22Rv1 (cell line): ENCODE measurements at regions not wholly inside any gene's neighbourhood (a gene's known extent, or its start where the extent isn't known, plus 50 kb on each side); places are given as distances from the start of the nearest gene placed in this dataset.
"Not testable (repeated sequence)": the region's sequence is repeated elsewhere in the genome, so short reads cannot be mapped to it uniquely, and the experiment has no call there.

Source experiments
- H3K27ac ChIP-seq: fragments of 450-650 bp; 2 replicates; pipeline ENCODE4 v1.5.1; 2017
- ZFX ChIP-seq: fragments of 450-650 bp; IDR thresholded peaks from 2 replicates; pipeline ENCODE4 v1.6.1; 2017; ENCODE audit warnings: antibody characterized with exemption, borderline replicate concordance
- TF ChIP-seq, protein P1 (sequence below): fragments of 450-650 bp; IDR thresholded peaks from 2 replicates; pipeline ENCODE4 v1.5.1; 2017; ENCODE audit warnings: mild to moderate bottlenecking

DNA sequence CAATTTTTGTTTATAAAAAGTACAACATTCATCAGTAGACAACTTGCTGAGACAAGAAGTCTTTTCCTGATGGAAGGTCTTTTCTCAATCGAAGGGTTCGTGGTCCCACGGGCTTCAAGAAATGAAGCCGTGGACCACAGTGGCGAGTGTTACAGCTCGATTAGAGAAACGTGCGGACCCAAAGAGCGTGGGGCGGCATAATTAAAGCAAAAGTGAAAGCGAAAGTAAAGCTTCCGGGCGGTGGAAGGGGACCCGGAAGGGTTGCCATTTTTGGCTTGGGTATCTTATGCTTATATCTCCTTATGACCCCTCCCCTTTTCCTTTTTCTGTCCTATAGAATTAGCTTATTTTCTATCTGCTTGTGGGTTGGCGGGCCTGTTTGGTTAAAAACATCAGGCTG lies 2309.4 kb upstream of the ACO1 start:
- H3K27ac ChIP-seq, result no peak overlapping the region
- TF ChIP-seq, protein P1, sequence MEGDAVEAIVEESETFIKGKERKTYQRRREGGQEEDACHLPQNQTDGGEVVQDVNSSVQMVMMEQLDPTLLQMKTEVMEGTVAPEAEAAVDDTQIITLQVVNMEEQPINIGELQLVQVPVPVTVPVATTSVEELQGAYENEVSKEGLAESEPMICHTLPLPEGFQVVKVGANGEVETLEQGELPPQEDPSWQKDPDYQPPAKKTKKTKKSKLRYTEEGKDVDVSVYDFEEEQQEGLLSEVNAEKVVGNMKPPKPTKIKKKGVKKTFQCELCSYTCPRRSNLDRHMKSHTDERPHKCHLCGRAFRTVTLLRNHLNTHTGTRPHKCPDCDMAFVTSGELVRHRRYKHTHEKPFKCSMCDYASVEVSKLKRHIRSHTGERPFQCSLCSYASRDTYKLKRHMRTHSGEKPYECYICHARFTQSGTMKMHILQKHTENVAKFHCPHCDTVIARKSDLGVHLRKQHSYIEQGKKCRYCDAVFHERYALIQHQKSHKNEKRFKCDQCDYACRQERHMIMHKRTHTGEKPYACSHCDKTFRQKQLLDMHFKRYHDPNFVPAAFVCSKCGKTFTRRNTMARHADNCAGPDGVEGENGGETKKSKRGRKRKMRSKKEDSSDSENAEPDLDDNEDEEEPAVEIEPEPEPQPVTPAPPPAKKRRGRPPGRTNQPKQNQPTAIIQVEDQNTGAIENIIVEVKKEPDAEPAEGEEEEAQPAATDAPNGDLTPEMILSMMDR, result no peak
- TF ChIP-seq ZFX, result no peak

DNA sequence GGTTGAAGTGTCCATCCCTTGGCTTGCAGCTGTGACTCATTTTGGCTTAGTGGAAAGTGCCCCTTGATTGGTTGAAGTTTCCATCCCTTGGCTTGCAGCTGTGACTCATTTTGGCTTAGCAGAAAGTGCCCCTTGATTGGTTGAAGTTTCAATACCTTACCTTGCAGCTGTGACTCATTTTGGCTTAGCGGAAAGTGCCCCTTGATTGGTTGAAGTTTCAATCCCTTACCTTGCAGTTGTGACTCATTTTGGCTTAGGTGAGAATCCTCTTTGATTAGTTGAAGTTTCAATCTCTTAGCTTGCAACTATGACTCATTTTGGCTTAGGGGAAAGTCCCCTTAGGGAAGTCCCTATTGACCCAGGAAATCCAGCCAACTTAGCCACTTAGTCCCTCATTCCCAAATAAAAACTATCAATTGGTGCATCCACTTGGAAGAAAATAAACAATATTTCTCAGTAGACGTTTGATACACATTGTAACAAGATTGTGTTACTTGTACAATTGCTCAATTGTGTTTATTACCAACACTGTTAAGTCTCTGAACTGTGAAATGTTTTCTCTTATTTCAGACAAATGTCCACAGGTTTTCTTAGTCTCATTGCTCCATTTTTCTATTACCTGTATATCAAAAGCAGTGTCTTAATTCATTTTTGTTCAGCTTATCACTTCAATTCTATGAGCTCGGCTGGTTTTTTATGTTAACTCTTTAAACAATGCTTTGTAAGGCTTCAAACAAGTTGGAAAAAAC lies 2308.8 kb upstream of the ACO1 start:
- TF ChIP-seq, protein P1, result no peak
- TF ChIP-seq ZFX, result no peak
- H3K27ac ChIP-seq, result no peak overlapping the region

DNA sequence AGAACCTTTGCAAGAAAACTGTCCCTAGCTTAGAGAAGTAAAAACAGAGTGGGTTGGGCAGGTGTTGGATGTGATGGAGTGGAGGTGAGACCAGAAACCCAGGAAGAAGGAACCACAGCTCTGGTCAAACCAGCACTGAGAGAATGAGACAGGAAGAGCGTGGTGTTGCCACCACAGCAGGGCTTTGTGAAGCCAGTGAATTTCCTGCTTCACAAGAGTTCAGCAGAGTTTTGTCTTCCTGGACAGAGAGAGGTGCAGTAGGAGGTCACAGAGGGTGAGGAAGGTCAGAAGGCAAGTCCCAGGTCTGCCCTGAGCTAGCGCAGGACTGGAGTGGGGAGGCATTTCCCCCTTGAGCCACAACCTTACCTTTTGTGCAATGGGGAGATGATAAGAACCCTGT lies 2306.2 kb upstream of the ACO1 start:
- no peak for TF ChIP-seq ZFX
- TF ChIP-seq, protein P1, result no peak
- H3K27ac ChIP-seq, result no peak overlapping the region

DNA sequence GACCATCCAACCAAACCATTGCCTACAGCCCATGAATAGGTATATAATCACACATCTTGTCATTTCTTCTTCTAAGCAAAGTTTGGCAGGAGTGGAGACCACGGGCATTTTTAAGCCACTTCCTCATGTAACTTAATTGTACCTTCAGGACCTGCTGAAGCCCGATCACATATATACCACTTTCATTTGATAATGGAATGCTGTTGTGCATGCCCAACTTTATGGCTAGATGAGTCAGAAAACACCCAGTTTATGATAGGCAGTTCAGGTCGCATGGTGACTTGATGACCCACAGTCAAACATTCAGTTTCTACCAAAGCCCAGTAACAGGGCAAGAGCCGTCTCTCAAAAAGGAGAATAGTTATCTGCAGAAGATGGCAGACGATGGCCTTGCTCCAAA lies 2295.0 kb upstream of the ACO1 start:
- TF ChIP-seq, protein P1, result no peak
- TF ChIP-seq ZFX, result no peak
- H3K27ac ChIP-seq, result no peak overlapping the region

DNA sequence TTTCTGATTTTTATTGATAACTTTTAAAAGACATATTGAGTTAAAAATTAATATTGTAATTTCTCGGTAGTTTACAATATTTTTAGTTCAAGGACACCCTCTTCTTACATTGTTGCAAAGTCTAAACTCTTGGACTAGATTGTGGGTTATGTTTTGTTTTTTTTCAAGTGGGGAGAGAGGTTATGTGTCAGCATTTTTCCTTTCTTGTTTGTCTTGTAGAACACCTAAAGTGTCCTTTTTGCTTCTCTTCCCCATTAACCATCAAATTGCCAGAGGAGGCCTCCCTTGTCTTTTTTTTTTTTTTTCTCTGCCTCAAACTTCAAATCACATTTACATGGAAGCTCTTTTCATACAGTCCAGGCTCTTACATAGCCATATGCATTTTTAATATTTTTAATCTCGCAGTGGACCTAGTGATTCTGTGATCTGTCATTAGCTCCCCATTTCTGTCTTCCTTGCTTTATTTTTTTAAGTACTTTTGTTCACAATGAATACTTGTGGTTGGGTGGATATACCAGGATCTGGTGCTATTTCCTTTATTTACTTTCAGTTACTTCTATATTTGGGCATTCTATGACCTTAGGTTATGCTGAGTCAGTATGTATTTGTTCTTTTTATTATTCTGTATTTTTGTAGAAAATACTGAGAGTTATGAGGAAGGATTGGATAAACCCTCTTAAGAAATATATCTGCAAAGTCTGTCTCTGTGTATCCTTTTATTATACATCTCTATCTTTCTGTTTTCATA lies 2280.6 kb upstream of the ACO1 start:
- TF ChIP-seq, protein P1, result no peak
- TF ChIP-seq ZFX, result no peak

DNA sequence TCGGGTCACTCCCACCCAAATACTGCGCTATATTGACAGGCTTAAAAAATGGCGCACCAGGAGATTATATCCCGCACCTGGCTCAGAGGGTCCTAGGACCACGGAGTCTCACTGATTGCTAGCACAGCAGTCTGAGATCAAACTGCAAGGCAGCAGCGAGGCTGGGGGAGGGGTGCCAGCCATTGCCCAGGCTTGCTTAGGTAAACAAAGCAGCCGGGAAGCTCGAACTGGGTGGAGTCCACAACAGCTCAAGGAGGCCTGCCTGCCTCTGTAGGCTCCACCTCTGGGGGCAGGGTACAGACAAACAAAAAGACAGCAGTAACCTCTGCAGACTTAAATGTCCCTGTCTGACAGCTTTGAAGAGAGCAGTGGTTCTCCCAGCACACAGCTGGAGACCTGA lies 2277.3 kb upstream of the ACO1 start:
- not testable (repeated sequence) for H3K27ac ChIP-seq

More for the DNA sequence above, 2280.6 kb upstream of the ACO1 start:
- no peak overlapping the region for H3K27ac ChIP-seq

DNA sequence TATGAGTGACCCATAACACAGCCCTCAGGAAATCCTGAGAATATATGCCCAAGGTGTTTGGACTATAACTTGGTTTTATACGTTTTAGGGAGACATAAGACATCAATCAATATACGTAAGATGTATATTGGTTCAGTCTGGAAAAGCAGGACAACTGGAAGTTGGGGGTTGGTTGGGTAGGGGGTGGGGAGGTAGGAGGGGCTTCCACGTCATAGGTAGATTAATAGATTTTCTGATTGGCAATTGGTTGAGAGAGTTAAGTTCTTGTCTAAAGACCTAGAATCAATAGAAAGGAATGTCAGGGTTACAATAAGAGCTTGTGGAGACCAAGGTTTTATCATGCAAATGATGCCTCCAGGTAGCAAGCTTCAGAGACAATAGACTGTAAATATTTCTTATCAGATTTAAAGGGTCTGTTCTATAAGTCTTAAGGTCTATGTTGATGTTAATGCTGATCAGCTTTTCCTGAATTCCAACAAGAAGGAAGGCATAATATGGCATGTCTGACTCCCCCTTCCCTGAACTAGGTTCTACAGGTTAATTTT lies 2267.7 kb upstream of the ACO1 start:
- H3K27ac ChIP-seq, result no peak overlapping the region
- TF ChIP-seq, protein P1, result no peak
- TF ChIP-seq ZFX, result no peak
